ENCODE measurements at regions not wholly inside any gene's neighbourhood (a gene's known extent, or its start where the extent isn't known, plus 50 kb on each side); places are given as distances from the start of the nearest gene placed in this dataset.

DNA sequence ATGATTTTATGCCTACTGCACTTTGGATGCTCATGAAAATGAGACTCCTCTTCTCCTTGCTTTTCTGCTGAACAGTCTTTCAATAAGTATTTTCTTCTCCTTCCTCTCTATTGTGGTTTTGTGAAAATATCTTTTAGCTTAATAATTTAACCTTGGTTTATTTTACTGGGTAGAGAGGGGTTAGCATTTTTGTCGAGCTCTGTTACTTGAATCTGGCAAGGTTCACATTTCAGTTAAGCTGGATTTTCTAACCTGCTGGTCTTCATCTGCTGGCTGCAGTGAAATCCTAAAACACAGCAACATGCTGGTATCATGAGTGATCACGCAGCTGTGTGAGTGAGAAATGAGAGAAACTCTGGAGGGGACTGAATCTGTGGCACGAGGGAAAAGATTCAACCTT lies 222.7 kb upstream of the NOX3 start:
- TF ChIP-seq TAF1 (IDR thresholded peaks at IDR 0.05; ENCODE audit: low read depth) (no peak), EZH2 (IDR thresholded peaks at IDR 0.05; ENCODE audit: borderline replicate concordance, insufficient read depth, low read length, poor library complexity, severe bottlenecking) (no peak), EP300 (conservative IDR thresholded peaks at IDR 0.05; ENCODE audit: poor library complexity, severe bottlenecking) (no peak), POLR2AphosphoS5 (IDR thresholded peaks at IDR 0.05) (no peak), RAD21 (conservative IDR thresholded peaks at IDR 0.05) (no peak), SMC3 (conservative IDR thresholded peaks at IDR 0.05; ENCODE audit: poor library complexity) (no peak)
- TF ChIP-seq, protein P1, sequence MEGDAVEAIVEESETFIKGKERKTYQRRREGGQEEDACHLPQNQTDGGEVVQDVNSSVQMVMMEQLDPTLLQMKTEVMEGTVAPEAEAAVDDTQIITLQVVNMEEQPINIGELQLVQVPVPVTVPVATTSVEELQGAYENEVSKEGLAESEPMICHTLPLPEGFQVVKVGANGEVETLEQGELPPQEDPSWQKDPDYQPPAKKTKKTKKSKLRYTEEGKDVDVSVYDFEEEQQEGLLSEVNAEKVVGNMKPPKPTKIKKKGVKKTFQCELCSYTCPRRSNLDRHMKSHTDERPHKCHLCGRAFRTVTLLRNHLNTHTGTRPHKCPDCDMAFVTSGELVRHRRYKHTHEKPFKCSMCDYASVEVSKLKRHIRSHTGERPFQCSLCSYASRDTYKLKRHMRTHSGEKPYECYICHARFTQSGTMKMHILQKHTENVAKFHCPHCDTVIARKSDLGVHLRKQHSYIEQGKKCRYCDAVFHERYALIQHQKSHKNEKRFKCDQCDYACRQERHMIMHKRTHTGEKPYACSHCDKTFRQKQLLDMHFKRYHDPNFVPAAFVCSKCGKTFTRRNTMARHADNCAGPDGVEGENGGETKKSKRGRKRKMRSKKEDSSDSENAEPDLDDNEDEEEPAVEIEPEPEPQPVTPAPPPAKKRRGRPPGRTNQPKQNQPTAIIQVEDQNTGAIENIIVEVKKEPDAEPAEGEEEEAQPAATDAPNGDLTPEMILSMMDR (IDR thresholded peaks at IDR 0.05; ENCODE audit: poor library complexity, severe bottlenecking) = no peak
- TF ChIP-seq, protein P2, sequence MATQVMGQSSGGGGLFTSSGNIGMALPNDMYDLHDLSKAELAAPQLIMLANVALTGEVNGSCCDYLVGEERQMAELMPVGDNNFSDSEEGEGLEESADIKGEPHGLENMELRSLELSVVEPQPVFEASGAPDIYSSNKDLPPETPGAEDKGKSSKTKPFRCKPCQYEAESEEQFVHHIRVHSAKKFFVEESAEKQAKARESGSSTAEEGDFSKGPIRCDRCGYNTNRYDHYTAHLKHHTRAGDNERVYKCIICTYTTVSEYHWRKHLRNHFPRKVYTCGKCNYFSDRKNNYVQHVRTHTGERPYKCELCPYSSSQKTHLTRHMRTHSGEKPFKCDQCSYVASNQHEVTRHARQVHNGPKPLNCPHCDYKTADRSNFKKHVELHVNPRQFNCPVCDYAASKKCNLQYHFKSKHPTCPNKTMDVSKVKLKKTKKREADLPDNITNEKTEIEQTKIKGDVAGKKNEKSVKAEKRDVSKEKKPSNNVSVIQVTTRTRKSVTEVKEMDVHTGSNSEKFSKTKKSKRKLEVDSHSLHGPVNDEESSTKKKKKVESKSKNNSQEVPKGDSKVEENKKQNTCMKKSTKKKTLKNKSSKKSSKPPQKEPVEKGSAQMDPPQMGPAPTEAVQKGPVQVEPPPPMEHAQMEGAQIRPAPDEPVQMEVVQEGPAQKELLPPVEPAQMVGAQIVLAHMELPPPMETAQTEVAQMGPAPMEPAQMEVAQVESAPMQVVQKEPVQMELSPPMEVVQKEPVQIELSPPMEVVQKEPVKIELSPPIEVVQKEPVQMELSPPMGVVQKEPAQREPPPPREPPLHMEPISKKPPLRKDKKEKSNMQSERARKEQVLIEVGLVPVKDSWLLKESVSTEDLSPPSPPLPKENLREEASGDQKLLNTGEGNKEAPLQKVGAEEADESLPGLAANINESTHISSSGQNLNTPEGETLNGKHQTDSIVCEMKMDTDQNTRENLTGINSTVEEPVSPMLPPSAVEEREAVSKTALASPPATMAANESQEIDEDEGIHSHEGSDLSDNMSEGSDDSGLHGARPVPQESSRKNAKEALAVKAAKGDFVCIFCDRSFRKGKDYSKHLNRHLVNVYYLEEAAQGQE (IDR thresholded peaks at IDR 0.05; ENCODE audit: borderline replicate concordance) = no peak

Data from neural cell (in vitro differentiated cells).